ENCODE measurements at regions not wholly inside any gene's neighbourhood (a gene's known extent, or its start where the extent isn't known, plus 50 kb on each side); places are given as distances from the start of the nearest gene placed in this dataset.
A peak's percentile ranks its signal among the peaks of the same experiment; 100 is the strongest.
"Not testable (repeated sequence)": the region's sequence is repeated elsewhere in the genome, so short reads cannot be mapped to it uniquely, and the experiment has no call there.

GRCh38 chr9:66601472-66601871 is 299.1 kb upstream of the ZNF658 start:
- peak; percentile 0 to 32 (median 5) for DNase-seq

GRCh38 chr9:66631521-66632046 is 268.9 kb upstream of the ZNF658 start:
- DNase-seq: not testable (repeated sequence)

DNA sequence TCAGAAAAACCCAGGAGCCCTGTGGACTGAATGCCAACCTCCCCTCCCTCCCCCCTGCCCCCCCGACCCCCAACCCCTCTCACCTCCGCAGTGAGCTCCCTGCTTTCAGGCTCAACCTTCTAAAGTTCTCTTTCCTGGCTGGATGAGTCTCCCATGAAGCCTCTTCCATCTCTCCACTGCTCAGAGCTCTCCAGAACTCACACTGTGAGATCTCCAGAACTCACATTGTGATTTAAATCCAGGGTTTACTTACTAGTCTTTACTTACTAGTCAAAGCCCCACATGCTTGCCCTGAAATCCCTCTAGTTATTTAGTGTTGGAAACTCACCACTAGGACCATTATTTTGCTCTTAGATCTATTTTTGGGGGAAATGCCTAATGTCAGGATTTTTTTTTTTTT is 252.8 kb upstream of the ZNF658 start:
- not testable (repeated sequence) for DNase-seq

DNA sequence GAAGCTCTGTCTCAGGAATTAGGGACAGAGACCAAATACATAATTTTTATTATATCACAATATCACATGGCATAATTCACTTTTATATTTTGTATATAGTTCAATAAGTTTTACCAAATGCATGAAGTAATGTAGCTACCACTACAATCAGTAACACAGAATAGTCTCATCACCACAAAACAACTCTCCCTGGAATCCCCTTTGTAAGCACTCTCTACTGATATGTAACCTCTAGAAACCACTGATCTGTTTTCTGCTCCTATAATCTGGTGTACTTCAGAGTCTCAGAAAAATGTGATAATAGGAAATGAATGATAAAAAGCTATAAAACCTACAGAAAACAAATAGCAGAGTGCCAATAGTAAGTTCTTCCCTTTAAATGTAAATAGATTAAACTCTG is 210.3 kb upstream of the ZNF658 start:
- not testable (repeated sequence) for DNase-seq

GRCh38 chr9:66695561-66696240 is 204.8 kb upstream of the ZNF658 start:
- DNase-seq: not testable (repeated sequence)

DNA sequence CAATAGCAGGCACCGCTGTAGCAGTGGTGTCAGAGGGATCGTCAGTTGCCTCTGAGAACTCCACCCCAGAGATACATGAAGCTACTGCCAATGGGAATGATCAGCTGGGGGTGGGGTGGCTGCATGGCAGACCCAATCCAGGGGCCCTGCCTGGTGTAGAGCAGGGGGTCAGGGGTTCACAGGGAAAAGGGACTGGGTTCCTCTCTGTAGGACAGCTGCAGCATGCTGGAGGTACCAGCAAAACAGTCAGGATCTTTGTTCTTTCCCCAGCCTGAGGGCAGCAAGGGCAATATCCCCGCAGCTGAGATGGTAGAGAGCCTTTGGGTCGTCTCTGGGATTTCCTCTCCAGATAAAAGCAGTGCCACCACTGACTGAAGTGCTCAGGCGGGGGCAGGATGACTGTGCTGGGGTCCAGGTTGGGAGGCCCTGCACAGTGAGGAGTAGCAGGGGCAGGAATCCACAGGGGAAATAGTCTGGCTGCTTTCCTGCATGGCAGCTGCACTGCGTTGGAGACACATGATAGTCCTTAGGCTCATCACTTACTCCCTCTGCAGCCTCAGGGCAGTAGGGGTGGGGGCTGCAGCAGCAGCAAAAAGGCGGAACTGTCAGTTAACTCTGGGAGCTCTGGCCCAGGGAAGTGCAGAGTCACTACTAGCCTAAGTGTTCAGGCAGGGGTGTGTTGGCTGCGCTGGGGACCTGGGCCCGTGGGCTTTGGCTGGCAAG is 203.0 kb upstream of the ZNF658 start:
- not testable (repeated sequence) for DNase-seq

DNA sequence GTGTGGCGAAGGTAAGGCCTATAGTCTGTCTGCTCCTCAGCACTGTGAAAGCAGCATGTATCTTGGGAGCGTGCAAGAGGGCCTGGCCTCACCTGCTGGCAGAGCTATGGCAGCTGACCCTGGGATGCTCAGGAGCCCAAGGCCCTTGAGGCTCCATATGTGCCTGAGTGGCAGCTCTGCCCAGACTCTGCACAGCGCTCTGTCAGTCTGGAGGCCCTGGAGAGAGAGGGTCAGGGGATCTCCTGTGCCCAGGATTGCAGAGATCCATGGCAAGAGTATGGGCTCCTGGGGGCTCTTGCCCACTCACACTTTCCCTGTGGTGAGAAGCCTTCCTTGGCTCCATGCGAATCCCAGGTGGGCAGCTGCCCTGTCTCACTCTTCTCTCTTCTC is 202.5 kb upstream of the ZNF658 start:
- DNase-seq: not testable (repeated sequence)

- not testable (repeated sequence) for DNase-seq
These were observed 198.8 kb upstream of the ZNF658 start for GRCh38 chr9:66701411-66702377.

GRCh38 chr9:66711553-66711952 is 189.0 kb upstream of the ZNF658 start:
- DNase-seq: not testable (repeated sequence)

- not testable (repeated sequence) for DNase-seq
These were observed 187.7 kb upstream of the ZNF658 start for GRCh38 chr9:66712870-66713269.

GRCh38 chr9:66713552-66713951 is 187.0 kb upstream of the ZNF658 start:
- not testable (repeated sequence) for DNase-seq

DNA sequence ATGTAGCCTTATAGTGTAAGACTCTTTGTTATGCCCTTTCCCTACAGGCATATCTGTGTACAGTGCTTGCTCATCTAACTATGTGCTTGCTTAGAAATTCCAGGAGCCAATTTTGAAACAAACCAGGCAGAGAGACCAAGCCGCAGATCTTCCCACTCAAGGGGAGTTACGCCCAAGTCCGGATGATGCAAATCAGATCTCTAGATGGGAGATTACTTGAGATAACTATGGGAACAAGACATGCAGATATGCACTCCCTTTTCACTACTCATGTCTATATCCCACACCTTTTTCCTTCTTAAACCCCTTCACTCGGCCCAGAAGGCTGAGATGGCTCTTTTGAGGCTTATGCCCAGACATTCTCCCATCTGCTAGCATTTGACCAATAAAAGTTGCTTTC is 179.7 kb upstream of the ZNF658 start:
- not testable (repeated sequence) for DNase-seq

GRCh38 chr9:66727540-66727939 is 173.0 kb upstream of the ZNF658 start:
- DNase-seq: not testable (repeated sequence)

- DNase-seq: not testable (repeated sequence)
These were observed 163.8 kb upstream of the ZNF658 start for GRCh38 chr9:66736686-66737085.

GRCh38 chr9:66738418-66738817 is 162.1 kb upstream of the ZNF658 start:
- DNase-seq: not testable (repeated sequence)

GRCh38 chr9:66740136-66740535 is 160.4 kb upstream of the ZNF658 start:
- DNase-seq: not testable (repeated sequence)

- not testable (repeated sequence) for DNase-seq
These were observed 154.7 kb upstream of the ZNF658 start for GRCh38 chr9:66745846-66746245.

DNA sequence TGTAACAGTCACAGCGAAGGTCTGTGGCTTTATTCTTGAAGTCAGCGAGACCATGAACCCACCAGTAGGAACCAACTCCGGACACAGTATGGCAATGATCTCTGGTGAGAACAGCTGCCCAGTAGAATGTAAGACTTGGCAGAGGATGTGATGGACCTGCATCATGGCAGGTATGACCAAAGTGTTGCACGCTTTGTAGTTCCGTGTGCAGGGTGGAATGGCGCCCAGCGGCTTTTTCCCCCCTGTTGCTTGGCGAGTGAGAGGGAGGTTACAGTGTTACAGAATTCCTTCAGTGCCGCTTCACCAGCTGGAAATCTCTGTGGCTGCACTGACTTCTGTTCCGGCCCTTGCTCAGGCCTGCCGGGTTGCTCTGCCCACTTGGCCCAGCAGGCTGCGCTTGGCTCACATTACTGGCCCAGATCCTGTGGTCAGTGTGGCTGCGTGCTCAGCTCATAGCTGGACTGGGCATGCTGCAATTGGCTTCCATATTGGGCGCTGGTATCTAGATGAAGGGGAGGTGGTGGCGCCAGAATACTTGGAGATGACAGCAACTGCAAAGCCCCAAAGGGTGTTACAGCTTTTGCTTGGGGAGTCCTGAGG is 148.1 kb upstream of the ZNF658 start:
- not testable (repeated sequence) for DNase-seq

- not testable (repeated sequence) for DNase-seq
These were observed 140.6 kb upstream of the ZNF658 start for GRCh38 chr9:66759825-66760492.

DNA sequence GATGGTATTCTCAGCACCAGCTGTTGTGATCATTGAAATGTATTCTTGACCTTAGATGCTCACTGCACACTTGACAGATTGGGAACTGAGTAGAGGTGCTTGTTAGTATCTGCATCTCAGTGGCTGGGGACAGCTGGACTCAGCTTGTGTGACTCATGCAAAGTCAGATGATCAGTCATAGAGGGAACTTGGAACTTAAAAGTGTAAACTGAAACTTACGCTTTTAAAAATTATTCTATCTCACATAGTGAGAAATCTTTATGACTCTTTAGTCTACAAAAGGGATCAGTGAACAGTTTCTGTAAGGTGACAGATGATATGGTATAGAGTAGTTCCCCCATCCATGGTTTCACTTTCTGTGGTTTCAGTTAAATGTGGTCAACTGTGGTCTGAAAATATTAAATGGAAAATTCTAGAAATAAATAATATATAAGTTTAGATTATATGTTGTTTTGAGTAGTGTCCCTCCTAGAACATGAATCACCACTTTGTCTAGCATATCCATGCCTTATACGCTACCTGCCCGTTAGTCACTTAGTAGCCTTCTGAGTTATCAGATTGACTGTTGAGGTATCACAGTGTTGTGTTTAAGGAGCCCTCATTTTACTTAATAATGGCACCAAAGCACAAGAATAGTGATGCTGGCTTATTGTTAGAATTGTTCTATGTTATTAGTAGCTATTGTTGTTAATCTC is 135.6 kb upstream of the ZNF658 start:
- DNase-seq: not testable (repeated sequence)
